Astrocyte (in vitro differentiated cells and primary cell): ENCODE measurements at regions not wholly inside any gene's neighbourhood (a gene's known extent, or its start where the extent isn't known, plus 50 kb on each side); places are given as distances from the start of the nearest gene placed in this dataset.

Experiments
- DNase-seq: peaks from one replicate; pipeline ENCODE4 v3.0.0-alpha.2; 2010; ENCODE audit warnings: low read depth
- FAIRE-seq: peaks from 2 replicates; lab custom pipeline; 2011; peaks lifted over from hg19 to GRCh38; lab: Jason Lieb, UNC
- H2AFZ ChIP-seq: 2 replicates; pipeline ENCODE4 v1.6.0; 2012; ENCODE audit warnings: low read depth, low read length, inconsistent platforms
- H3K27ac ChIP-seq: 2 replicates; pipeline ENCODE4 v1.5.1; 2011; ENCODE audit warnings: low read depth, low read length, inconsistent platforms
- H3K27me3 ChIP-seq: 2 replicates; pipeline ENCODE4 v1.6.0; 2011; ENCODE audit warnings: low read length, inconsistent platforms; ENCODE audit not compliant: insufficient read depth
- H3K36me3 ChIP-seq: 2 replicates; pipeline ENCODE4 v1.5.1; 2011; ENCODE audit warnings: low read length, inconsistent platforms; ENCODE audit not compliant: insufficient read depth
- H3K4me1 ChIP-seq: 2 replicates; pipeline ENCODE4 v1.5.1; 2011; ENCODE audit warnings: low read length, inconsistent platforms; ENCODE audit not compliant: insufficient read depth
- H3K4me2 ChIP-seq: 2 replicates; pipeline ENCODE4 v1.6.0; 2012; ENCODE audit warnings: low read length, inconsistent platforms
- H3K4me3 ChIP-seq: 2 replicates; pipeline ENCODE4 v1.5.1; 2011; ENCODE audit warnings: low read depth, mild to moderate bottlenecking, low read length, inconsistent platforms; ENCODE audit not compliant: insufficient read depth
- H3K79me2 ChIP-seq: 2 replicates; pipeline ENCODE4 v1.6.0; 2012; ENCODE audit warnings: mild to moderate bottlenecking, low read length, inconsistent platforms; ENCODE audit not compliant: insufficient read depth
- H3K9ac ChIP-seq: 2 replicates; pipeline ENCODE4 v1.6.0; 2012; ENCODE audit warnings: mild to moderate bottlenecking, low read length, inconsistent platforms
- H3K9me3 ChIP-seq: 2 replicates; pipeline ENCODE4 v1.5.1; 2012; ENCODE audit warnings: low read depth, mild to moderate bottlenecking, low read length, inconsistent platforms; ENCODE audit not compliant: insufficient read depth
- H4K20me1 ChIP-seq: 2 replicates; pipeline ENCODE4 v1.6.0; 2012; ENCODE audit warnings: low read length, inconsistent platforms; ENCODE audit not compliant: insufficient read depth
- H3K27ac Mint-ChIP-seq: one replicate; pipeline ENCODE4 v1.8.0; 2021; ENCODE audit warnings: mild to moderate bottlenecking, mixed read lengths; ENCODE audit not compliant: unreplicated experiment
- H3K27me3 Mint-ChIP-seq: one replicate; pipeline ENCODE4 v1.8.0; 2021; ENCODE audit warnings: low read depth, mixed read lengths; ENCODE audit not compliant: unreplicated experiment
- H3K36me3 Mint-ChIP-seq: one replicate; pipeline ENCODE4 v1.8.0; 2021; ENCODE audit warnings: low read depth, mixed read lengths; ENCODE audit not compliant: unreplicated experiment
- H3K4me1 Mint-ChIP-seq: one replicate; pipeline ENCODE4 v1.8.0; 2021; ENCODE audit warnings: low read depth, mixed read lengths; ENCODE audit not compliant: unreplicated experiment
- H3K4me3 Mint-ChIP-seq: one replicate; pipeline ENCODE4 v1.8.0; 2021; ENCODE audit warnings: mild to moderate bottlenecking, moderate library complexity, mixed read lengths; ENCODE audit not compliant: unreplicated experiment
- H3K9me3 Mint-ChIP-seq: one replicate; pipeline ENCODE4 v1.8.0; 2021; ENCODE audit warnings: mild to moderate bottlenecking, mixed read lengths; ENCODE audit not compliant: unreplicated experiment
- EZH2 ChIP-seq: IDR thresholded peaks from 2 replicates; pipeline ENCODE4 v1.6.1; 2012; ENCODE audit warnings: mild to moderate bottlenecking, low read length, inconsistent platforms; ENCODE audit not compliant: insufficient read depth
- TF ChIP-seq, protein P1 (sequence below): IDR thresholded peaks from 2 replicates; pipeline ENCODE4 v1.5.1; 2011; ENCODE audit warnings: low read depth, mild to moderate bottlenecking, inconsistent platforms, low read length, moderate library complexity; ENCODE audit not compliant: insufficient read depth

DNA sequence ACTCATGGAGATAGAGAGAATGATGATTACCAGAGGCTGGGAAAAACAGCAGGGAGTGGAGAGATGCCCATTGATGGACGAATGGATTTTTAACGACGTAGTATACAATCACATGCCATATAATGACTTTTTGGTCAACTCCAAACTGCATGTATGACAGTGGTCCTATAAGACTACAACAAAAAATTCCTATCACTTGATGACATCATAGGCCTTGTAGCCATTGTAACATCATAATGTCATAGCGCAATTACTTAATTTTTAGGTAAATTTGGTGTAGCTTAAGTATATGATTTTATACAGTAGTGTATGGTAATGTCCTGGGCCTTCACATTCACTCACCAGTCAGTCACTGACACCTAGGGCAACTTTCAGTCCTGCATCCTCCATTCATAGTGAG, 264.3 kb downstream of the RAP2B start:
- no peak for DNase-seq
- Histone ChIP-seq H2AFZ (no peak overlapping the region), H3K9me3 (peaks cover 3% of the 10 kb centered on the region), H3K9ac (no peak overlapping the region), H3K4me3 (no peak overlapping the region), H3K4me1 (no peaks in the 10 kb centered on the region), H3K79me2 (no peaks in the 10 kb centered on the region), H3K4me2 (no peak overlapping the region), H3K27ac (no peak overlapping the region), H3K36me3 (no peaks in the 10 kb centered on the region), H3K27me3 (no peaks in the 10 kb centered on the region), H4K20me1 (no peaks in the 10 kb centered on the region)
- no peak for TF ChIP-seq EZH2
- TF ChIP-seq, protein P1, sequence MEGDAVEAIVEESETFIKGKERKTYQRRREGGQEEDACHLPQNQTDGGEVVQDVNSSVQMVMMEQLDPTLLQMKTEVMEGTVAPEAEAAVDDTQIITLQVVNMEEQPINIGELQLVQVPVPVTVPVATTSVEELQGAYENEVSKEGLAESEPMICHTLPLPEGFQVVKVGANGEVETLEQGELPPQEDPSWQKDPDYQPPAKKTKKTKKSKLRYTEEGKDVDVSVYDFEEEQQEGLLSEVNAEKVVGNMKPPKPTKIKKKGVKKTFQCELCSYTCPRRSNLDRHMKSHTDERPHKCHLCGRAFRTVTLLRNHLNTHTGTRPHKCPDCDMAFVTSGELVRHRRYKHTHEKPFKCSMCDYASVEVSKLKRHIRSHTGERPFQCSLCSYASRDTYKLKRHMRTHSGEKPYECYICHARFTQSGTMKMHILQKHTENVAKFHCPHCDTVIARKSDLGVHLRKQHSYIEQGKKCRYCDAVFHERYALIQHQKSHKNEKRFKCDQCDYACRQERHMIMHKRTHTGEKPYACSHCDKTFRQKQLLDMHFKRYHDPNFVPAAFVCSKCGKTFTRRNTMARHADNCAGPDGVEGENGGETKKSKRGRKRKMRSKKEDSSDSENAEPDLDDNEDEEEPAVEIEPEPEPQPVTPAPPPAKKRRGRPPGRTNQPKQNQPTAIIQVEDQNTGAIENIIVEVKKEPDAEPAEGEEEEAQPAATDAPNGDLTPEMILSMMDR, result no peak
- no peak overlapping the region for H3K4me3 Mint-ChIP-seq
- H3K9me3 Mint-ChIP-seq, result peaks cover 25% of the 10 kb centered on the region
- H3K27ac Mint-ChIP-seq, result no peak overlapping the region
- H3K27me3 Mint-ChIP-seq, result no peaks in the 10 kb centered on the region
- H3K36me3 Mint-ChIP-seq, result no peaks in the 10 kb centered on the region
- no peaks in the 10 kb centered on the region for H3K4me1 Mint-ChIP-seq
- no peak for FAIRE-seq

DNA sequence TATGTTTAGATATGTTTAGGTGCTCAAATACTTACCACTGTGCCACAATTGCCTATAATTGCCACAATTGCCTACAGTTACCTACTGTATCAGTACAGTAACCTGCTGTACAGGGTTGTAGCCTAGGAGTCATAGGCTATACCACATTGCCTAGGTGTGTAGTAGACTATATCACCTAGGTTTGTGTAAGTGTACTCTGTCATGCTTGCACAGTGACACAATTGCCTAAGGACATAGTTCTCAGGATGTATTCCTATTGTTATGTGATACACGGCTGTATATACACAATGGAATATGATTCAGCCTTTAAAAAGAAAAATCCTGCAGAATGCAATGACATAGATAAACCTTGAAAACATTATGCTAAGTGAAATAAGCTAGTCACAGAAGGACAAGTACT, 264.8 kb downstream of the RAP2B start:
- no peak overlapping the region for H2AFZ ChIP-seq
- H3K27me3 ChIP-seq, result no peaks in the 10 kb centered on the region
- no peak overlapping the region for H3K4me2 ChIP-seq
- Mint-ChIP-seq H3K36me3 (no peaks in the 10 kb centered on the region), H3K4me1 (no peaks in the 10 kb centered on the region), H3K4me3 (no peak overlapping the region), H3K27ac (no peak overlapping the region), H3K9me3 (peaks cover 22% of the 10 kb centered on the region), H3K27me3 (no peaks in the 10 kb centered on the region)
- no peak for TF ChIP-seq EZH2
- TF ChIP-seq, protein P1, result no peak
- peaks cover 3% of the 10 kb centered on the region for H3K9me3 ChIP-seq
- H3K79me2 ChIP-seq, result no peaks in the 10 kb centered on the region
- no peaks in the 10 kb centered on the region for H4K20me1 ChIP-seq
- no peak for FAIRE-seq
- no peak overlapping the region for H3K27ac ChIP-seq
- H3K4me1 ChIP-seq, result no peaks in the 10 kb centered on the region
- no peak for DNase-seq
- no peak overlapping the region for H3K9ac ChIP-seq
- H3K36me3 ChIP-seq, result no peaks in the 10 kb centered on the region
- H3K4me3 ChIP-seq, result no peak overlapping the region

DNA sequence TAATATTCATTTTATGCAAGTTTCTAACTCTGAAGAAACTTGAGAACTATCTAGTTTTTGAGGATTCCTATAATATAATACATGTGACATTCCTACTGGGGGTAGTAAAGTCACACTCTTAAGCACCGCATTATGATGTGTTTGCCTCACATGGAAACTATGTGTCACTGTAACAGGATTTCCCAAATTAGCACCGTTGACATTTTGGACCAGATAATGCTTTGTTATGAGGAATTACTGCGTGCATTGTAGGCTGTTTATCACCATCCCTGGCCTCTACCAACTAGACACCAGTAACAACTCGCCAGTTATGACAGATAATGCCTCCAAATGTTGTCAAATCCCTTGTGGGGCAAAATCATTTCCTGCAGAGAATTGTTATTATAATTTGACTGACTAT, 267.8 kb downstream of the RAP2B start:
- FAIRE-seq, result no peak
- no peaks in the 10 kb centered on the region for H3K9me3 ChIP-seq
- no peak overlapping the region for H3K4me2 ChIP-seq
- H3K79me2 ChIP-seq, result no peaks in the 10 kb centered on the region
- H2AFZ ChIP-seq, result no peak overlapping the region
- no peak overlapping the region for H3K9ac ChIP-seq
- no peaks in the 10 kb centered on the region for H4K20me1 ChIP-seq
- DNase-seq, result no peak
- Mint-ChIP-seq H3K27ac (no peak overlapping the region), H3K4me3 (no peak overlapping the region), H3K4me1 (no peaks in the 10 kb centered on the region), H3K9me3 (no peaks in the 10 kb centered on the region), H3K36me3 (no peaks in the 10 kb centered on the region), H3K27me3 (no peaks in the 10 kb centered on the region)
- H3K27me3 ChIP-seq, result no peaks in the 10 kb centered on the region
- H3K36me3 ChIP-seq, result no peaks in the 10 kb centered on the region
- TF ChIP-seq, protein P1, result no peak
- no peak for TF ChIP-seq EZH2
- no peak overlapping the region for H3K4me3 ChIP-seq
- H3K4me1 ChIP-seq, result no peaks in the 10 kb centered on the region
- no peak overlapping the region for H3K27ac ChIP-seq
